SK-N-SH treated with all-trans-retinoic acid at 6 μM for 48 hours (cell line): ENCODE measurements at regions not wholly inside any gene's neighbourhood (a gene's known extent, or its start where the extent isn't known, plus 50 kb on each side); places are given as distances from the start of the nearest gene placed in this dataset.

Experiments used
- OSR1 ChIP-seq: fragments of 250-450 bp; sonication (Bioruptor Pico); IDR thresholded peaks from 2 replicates; pipeline ENCODE4 v1.8.0; 2022; ENCODE audit warnings: moderate library complexity, mild to moderate bottlenecking, inconsistent platforms
- PATZ1 ChIP-seq: fragments of 250-450 bp; sonication (Bioruptor Pico); IDR thresholded peaks from 2 replicates; pipeline ENCODE4 v1.8.0; 2020; ENCODE audit warnings: mild to moderate bottlenecking, moderate library complexity, borderline replicate concordance
- PPARA ChIP-seq: fragments of 250-450 bp; sonication (Bioruptor Pico); IDR thresholded peaks from 2 replicates; pipeline ENCODE4 v1.5.0; 2020; ENCODE audit warnings: mild to moderate bottlenecking, borderline replicate concordance
- RARB ChIP-seq: fragments of 250-450 bp; sonication (Bioruptor Pico); IDR thresholded peaks from 2 replicates; pipeline ENCODE4 v1.8.0; 2021; ENCODE audit warnings: mild to moderate bottlenecking, moderate library complexity
- ZFP3 ChIP-seq: fragments of 250-450 bp; sonication (Bioruptor Pico); IDR thresholded peaks from 2 replicates; pipeline ENCODE4 v1.5.0; 2020; ENCODE audit warnings: mild to moderate bottlenecking, moderate library complexity
- ZFP30 ChIP-seq: fragments of 450-650 bp; formaldehyde crosslinking; IDR thresholded peaks from 2 replicates; pipeline ENCODE4 v1.5.0; 2022; ENCODE audit warnings: mild to moderate bottlenecking, moderate library complexity
- ZNF565 ChIP-seq: fragments of 450-650 bp; formaldehyde crosslinking; conservative IDR thresholded peaks from 2 replicates; pipeline ENCODE4 v1.5.0; 2020; ENCODE audit warnings: low read depth, mild to moderate bottlenecking, moderate library complexity
- ZNF70 ChIP-seq: fragments of 450-650 bp; formaldehyde crosslinking; IDR thresholded peaks from 2 replicates; pipeline ENCODE4 v1.5.0; 2020; ENCODE audit warnings: mild to moderate bottlenecking, moderate library complexity

GRCh38 chr5:135108992-135109391 lies 75.0 kb upstream of the PITX1 start:
- no peak for TF ChIP-seq ZFP30 (CRISPR knock-in tag)
- TF ChIP-seq ZNF565 (CRISPR knock-in tag), result no peak
- no peak for TF ChIP-seq ZFP3 (CRISPR knock-in tag)
- TF ChIP-seq PATZ1 (CRISPR knock-in tag), result no peak
- no peak for TF ChIP-seq ZNF70
- no peak for TF ChIP-seq PPARA
- no peak for TF ChIP-seq RARB (CRISPR knock-in tag)
- no peak for TF ChIP-seq OSR1
